A549 (cell line): ENCODE measurements at regions not wholly inside any gene's neighbourhood (a gene's known extent, or its start where the extent isn't known, plus 50 kb on each side); places are given as distances from the start of the nearest gene placed in this dataset.

ENCODE experiments used
- ATAC-seq, 2 experiments: fragments of 200-7000 bp in 1 of 2; fragments of >200 bp in 1 of 2; cut with Nextera tagmentation in 1 of 2; cut with Tn5 transposase in 1 of 2; 3 replicates each; pipeline versions ENCODE4 v1.8.0 to v1.9.1; 2018 to 2020; ENCODE audit warnings: mild to moderate bottlenecking in 1 of 2, moderate library complexity in 1 of 2
- CTCF ChIA-PET: fragments of 300-600 bp; sonication (Branson Sonifier 250); formaldehyde crosslinking; extraction: SDS; loops from one replicate; lab custom pipeline; 2021; ENCODE audit warnings: antibody characterized with exemption, inconsistent platforms; lab: Yijun Ruan, JAX
- POLR2A ChIA-PET: fragments of 350-600 bp; formaldehyde crosslinking; extraction: SDS; loops from one replicate; lab custom pipeline; 2021; ENCODE audit warnings: antibody characterized with exemption, inconsistent platforms; lab: Yijun Ruan, JAX
- DNase-seq, 2 experiments: peaks; one replicate each; pipeline versions ENCODE4 v3.0.0 to v3.0.0-alpha.2; 2011 to 2016; ENCODE audit warnings: low read depth in 1 of 2, low spot score in 1 of 2
- FAIRE-seq: peaks from 2 replicates; lab custom pipeline; 2011; peaks lifted over from hg19 to GRCh38; lab: Jason Lieb, UNC
- H3K27ac ChIP-seq, 2 experiments: fragments of >200 bp; sonication (Bioruptor Twin); formaldehyde crosslinking; 3 replicates each; pipeline ENCODE4 v1.5.1; 2016 to 2017
- H3K4me1 ChIP-seq: fragments of >200 bp; sonication (Bioruptor Twin); formaldehyde crosslinking; 3 replicates; pipeline ENCODE4 v1.6.1; 2016
- H3K4me2 ChIP-seq: fragments of >200 bp; sonication (Bioruptor Twin); formaldehyde crosslinking; 3 replicates; pipeline ENCODE4 v1.6.1; 2016
- H3K4me3 ChIP-seq: fragments of >200 bp; sonication (Bioruptor Twin); formaldehyde crosslinking; 3 replicates; pipeline ENCODE4 v1.5.1; 2016
- H3K9me3 ChIP-seq: fragments of >200 bp; sonication (Bioruptor Twin); formaldehyde crosslinking; 3 replicates; pipeline ENCODE4 v1.6.1; 2016
- CBX2 ChIP-seq: fragments of 200-600 bp; sonication (generic); IDR thresholded peaks from 2 replicates; pipeline ENCODE4 v1.6.1; 2016; ENCODE audit warnings: low read depth, mild to moderate bottlenecking, borderline replicate concordance
- CBX8 ChIP-seq: fragments of 200-600 bp; sonication (generic); IDR thresholded peaks from 2 replicates; pipeline ENCODE4 v1.6.1; 2016
- CEBPB ChIP-seq, 2 experiments: fragments of >200 bp in 1 of 2; sonication (Bioruptor Twin) in 1 of 2; formaldehyde crosslinking in 1 of 2; IDR thresholded peaks; 2 replicates each; pipeline ENCODE4 v1.6.1; 2012 to 2016
- CHD2 ChIP-seq: fragments of 150-350 bp; IDR thresholded peaks from 2 replicates; pipeline ENCODE4 v1.6.1; 2014; ENCODE audit warnings: low read length; ENCODE audit not compliant: partially characterized antibody
- FOSL2 ChIP-seq, 2 experiments: fragments of 450-650 bp in 1 of 2; fragments of >200 bp in 1 of 2; sonication (Bioruptor Twin) in 1 of 2; formaldehyde crosslinking; IDR thresholded peaks; 2 replicates each; pipeline versions ENCODE4 v1.5.0 to v1.6.1; 2016 to 2020; ENCODE audit warnings: mild to moderate bottlenecking in 1 of 2, moderate library complexity in 1 of 2
- GATA3 ChIP-seq: IDR thresholded peaks from 2 replicates; pipeline ENCODE4 v1.6.1; 2012; ENCODE audit warnings: borderline replicate concordance
- HDAC2 ChIP-seq: fragments of 200-600 bp; sonication (generic); IDR thresholded peaks from 2 replicates; pipeline ENCODE4 v1.6.1; 2016
- HOXA7 ChIP-seq: fragments of 250-450 bp; sonication (Bioruptor Pico); IDR thresholded peaks from 2 replicates; pipeline ENCODE4 v1.5.0; 2020; ENCODE audit warnings: mild to moderate bottlenecking, moderate library complexity
- KDM1A ChIP-seq: fragments of 200-600 bp; sonication (generic); IDR thresholded peaks from 2 replicates; pipeline ENCODE4 v1.6.1; 2016; ENCODE audit warnings: low read depth, mild to moderate bottlenecking
- KDM5A ChIP-seq: fragments of 200-600 bp; sonication (generic); IDR thresholded peaks from 2 replicates; pipeline ENCODE4 v1.6.1; 2016; ENCODE audit warnings: antibody characterized with exemption, mild to moderate bottlenecking
- NPAS2 ChIP-seq: fragments of 250-450 bp; sonication (Bioruptor Pico); IDR thresholded peaks from 2 replicates; pipeline ENCODE4 v1.8.0; 2022; ENCODE audit warnings: mild to moderate bottlenecking, moderate library complexity, borderline replicate concordance
- PHF8 ChIP-seq: fragments of 200-600 bp; sonication (generic); IDR thresholded peaks from 2 replicates; pipeline ENCODE4 v1.6.1; 2016; ENCODE audit warnings: low read depth, mild to moderate bottlenecking, antibody characterized with exemption, moderate library complexity, borderline replicate concordance
- POLR2AphosphoS2 ChIP-seq: conservative IDR thresholded peaks from 2 replicates; pipeline ENCODE4 v1.6.1; 2012; ENCODE audit warnings: low read length, improper control_type of control experiment, inconsistent platforms
- RARB ChIP-seq: fragments of 250-450 bp; sonication (Bioruptor Pico); IDR thresholded peaks from 2 replicates; pipeline ENCODE4 v1.8.0; 2021; ENCODE audit warnings: mild to moderate bottlenecking, moderate library complexity
- RNF2 ChIP-seq: fragments of 200-600 bp; sonication (generic); IDR thresholded peaks from 2 replicates; pipeline ENCODE4 v1.6.1; 2016; ENCODE audit warnings: low read depth, mild to moderate bottlenecking, antibody characterized with exemption, moderate library complexity, borderline replicate concordance
- TFCP2L1 ChIP-seq: fragments of 250-450 bp; sonication (Bioruptor Pico); IDR thresholded peaks from 2 replicates; pipeline ENCODE4 v1.5.0; 2021; ENCODE audit warnings: mild to moderate bottlenecking
- ZFP36 ChIP-seq: fragments of 450-650 bp; IDR thresholded peaks from 2 replicates; pipeline ENCODE4 v1.6.1; 2014; ENCODE audit warnings: borderline replicate concordance; ENCODE audit not compliant: partially characterized antibody
- ZSCAN20 ChIP-seq: fragments of 250-450 bp; sonication (Bioruptor Pico); IDR thresholded peaks from 2 replicates; pipeline ENCODE4 v1.8.0; 2022; ENCODE audit warnings: mild to moderate bottlenecking, moderate library complexity
- WGBS: methylation state at CpG from one replicate; pipeline ENCODE4 v1.1.6; 2017; ENCODE audit errors: missing lambda C conversion rate; 5-methylcytosine and 5-hydroxymethylcytosine counted together
- TF ChIP-seq, protein P1 (sequence below): IDR thresholded peaks from 2 replicates; pipeline ENCODE4 v1.6.1; 2012; ENCODE audit warnings: low read depth, borderline replicate concordance
- TF ChIP-seq, protein P2 (sequence below): IDR thresholded peaks from 2 replicates; pipeline ENCODE4 v1.6.1; 2012
- TF ChIP-seq, protein P3 (sequence below): fragments of 200-600 bp; sonication (generic); IDR thresholded peaks from 2 replicates; pipeline ENCODE4 v1.6.1; 2016; ENCODE audit warnings: antibody characterized with exemption, mild to moderate bottlenecking, moderate library complexity
- TF ChIP-seq, protein P4 (sequence below): fragments of >200 bp; sonication (Bioruptor Twin); formaldehyde crosslinking; IDR thresholded peaks from 2 replicates; pipeline ENCODE4 v1.6.1; 2016

DNA sequence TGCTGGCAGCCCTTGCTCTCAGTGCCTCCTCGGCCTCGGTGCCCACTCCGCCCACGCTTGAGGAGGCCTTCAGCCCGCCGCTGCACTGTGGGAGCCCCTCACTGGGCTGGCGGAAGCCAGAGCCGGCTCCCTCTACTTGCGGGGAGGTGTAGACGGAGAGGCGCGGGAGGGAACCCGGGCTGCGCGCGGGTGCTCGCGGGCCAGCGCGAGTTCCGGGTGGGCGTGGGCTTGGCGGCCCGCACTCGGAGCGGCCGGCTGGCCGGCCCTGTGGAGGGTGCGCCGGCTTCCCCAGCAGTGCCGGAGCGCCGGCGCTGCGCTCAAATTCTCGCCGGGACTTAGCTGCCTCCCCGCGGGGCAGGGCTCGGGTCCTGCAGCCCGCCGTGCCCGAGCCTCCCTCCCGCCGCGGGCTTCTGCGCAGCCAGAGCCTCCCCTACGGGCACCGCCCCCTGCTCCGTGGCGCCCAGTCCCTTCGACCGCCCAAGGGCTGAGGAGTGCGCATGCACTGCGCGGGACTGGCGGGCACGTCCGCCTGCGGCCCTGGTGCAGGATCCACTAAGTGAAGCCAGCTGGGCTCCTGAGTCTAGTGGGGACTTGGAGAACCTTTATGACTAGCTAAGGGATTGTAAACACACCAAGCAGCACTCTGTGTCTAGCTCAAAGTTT, 231.5 kb downstream of the EFHB start:
- Histone ChIP-seq H3K9me3 (no peaks in the 10 kb centered on the region), H3K4me3 (no peak overlapping the region), H3K27ac (no peak overlapping the region), H3K4me2 (no peak overlapping the region), H3K4me1 (no peaks in the 10 kb centered on the region)
- POLR2A ChIA-PET = no interaction called here
- ATAC-seq (no peak), FAIRE-seq (no peak), DNase-seq (no peak)
- 70% methylated on average over 42 of the region's 60 CpGs for WGBS
- CTCF ChIA-PET = interaction anchor here (1.1 kb wide), 1 partner anchor 164 kb away, joined by 3 read pairs; no protein-coding TSS in a partner anchor
- TF ChIP-seq POLR2AphosphoS2 (no peak), CHD2 (no peak), KDM5A (no peak), RNF2 (no peak), HOXA7 (CRISPR knock-in tag) (no peak), ZFP36 (no peak), FOSL2 (IDR thresholded peaks at IDR 0.05) (no peak), FOSL2 (CRISPR knock-in tag; IDR thresholded peaks at IDR 0.05) (no peak), GATA3 (no peak), HDAC2 (no peak), TFCP2L1 (no peak), PHF8 (no peak)
- TF ChIP-seq, protein P1, sequence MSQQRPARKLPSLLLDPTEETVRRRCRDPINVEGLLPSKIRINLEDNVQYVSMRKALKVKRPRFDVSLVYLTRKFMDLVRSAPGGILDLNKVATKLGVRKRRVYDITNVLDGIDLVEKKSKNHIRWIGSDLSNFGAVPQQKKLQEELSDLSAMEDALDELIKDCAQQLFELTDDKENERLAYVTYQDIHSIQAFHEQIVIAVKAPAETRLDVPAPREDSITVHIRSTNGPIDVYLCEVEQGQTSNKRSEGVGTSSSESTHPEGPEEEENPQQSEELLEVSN = no peak
- TF ChIP-seq, protein P2, sequence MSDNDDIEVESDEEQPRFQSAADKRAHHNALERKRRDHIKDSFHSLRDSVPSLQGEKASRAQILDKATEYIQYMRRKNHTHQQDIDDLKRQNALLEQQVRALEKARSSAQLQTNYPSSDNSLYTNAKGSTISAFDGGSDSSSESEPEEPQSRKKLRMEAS = no peak
- TF ChIP-seq, all 56 proteins: peak for 0

DNA sequence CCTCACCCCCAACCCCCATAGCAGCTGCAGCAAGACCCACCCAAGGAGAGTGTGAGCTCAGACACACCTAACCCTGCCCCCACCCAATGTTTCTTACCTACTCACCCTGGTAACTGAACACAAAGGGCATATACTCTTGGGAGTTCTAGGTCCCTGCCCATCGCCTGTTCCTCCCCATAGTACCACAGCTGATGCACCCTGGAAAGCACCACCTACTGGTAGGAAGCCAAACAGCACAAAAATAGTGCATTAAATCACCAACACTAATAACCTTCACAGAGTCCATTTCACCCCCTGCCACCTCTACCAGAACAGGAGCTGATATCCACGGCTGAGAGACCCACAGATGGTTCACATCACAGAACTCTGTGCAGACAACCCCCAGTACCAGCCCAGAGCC, 245.2 kb downstream of the EFHB start:
- Histone ChIP-seq H3K4me1 (no peaks in the 10 kb centered on the region), H3K4me2 (no peak overlapping the region), H3K9me3 (no peaks in the 10 kb centered on the region), H3K4me3 (no peak overlapping the region)
- FAIRE-seq = no peak
- CTCF ChIA-PET = interaction anchor here (1.1 kb wide), 1 partner anchor 25 kb away, joined by 3 read pairs; no protein-coding TSS in a partner anchor
- peak in 1 of 2 experiments; percentile 13 for DNase-seq
- TF ChIP-seq NPAS2 (CRISPR knock-in tag) (no peak), POLR2AphosphoS2 (no peak), CBX8 (no peak), CEBPB (IDR thresholded peaks at IDR 0.05) (no peak), CBX2 (no peak), FOSL2 (IDR thresholded peaks at IDR 0.05) (no peak), FOSL2 (CRISPR knock-in tag; IDR thresholded peaks at IDR 0.05) (no peak), ZSCAN20 (CRISPR knock-in tag) (no peak), CHD2 (no peak), RARB (no peak), KDM1A (no peak)
- TF ChIP-seq, protein P3, sequence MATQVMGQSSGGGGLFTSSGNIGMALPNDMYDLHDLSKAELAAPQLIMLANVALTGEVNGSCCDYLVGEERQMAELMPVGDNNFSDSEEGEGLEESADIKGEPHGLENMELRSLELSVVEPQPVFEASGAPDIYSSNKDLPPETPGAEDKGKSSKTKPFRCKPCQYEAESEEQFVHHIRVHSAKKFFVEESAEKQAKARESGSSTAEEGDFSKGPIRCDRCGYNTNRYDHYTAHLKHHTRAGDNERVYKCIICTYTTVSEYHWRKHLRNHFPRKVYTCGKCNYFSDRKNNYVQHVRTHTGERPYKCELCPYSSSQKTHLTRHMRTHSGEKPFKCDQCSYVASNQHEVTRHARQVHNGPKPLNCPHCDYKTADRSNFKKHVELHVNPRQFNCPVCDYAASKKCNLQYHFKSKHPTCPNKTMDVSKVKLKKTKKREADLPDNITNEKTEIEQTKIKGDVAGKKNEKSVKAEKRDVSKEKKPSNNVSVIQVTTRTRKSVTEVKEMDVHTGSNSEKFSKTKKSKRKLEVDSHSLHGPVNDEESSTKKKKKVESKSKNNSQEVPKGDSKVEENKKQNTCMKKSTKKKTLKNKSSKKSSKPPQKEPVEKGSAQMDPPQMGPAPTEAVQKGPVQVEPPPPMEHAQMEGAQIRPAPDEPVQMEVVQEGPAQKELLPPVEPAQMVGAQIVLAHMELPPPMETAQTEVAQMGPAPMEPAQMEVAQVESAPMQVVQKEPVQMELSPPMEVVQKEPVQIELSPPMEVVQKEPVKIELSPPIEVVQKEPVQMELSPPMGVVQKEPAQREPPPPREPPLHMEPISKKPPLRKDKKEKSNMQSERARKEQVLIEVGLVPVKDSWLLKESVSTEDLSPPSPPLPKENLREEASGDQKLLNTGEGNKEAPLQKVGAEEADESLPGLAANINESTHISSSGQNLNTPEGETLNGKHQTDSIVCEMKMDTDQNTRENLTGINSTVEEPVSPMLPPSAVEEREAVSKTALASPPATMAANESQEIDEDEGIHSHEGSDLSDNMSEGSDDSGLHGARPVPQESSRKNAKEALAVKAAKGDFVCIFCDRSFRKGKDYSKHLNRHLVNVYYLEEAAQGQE = no peak
- TF ChIP-seq, protein P4, sequence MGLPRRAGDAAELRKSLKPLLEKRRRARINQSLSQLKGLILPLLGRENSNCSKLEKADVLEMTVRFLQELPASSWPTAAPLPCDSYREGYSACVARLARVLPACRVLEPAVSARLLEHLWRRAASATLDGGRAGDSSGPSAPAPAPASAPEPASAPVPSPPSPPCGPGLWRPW = no peak
- TF ChIP-seq, all 56 proteins: peak for 0
- POLR2A ChIA-PET = interaction anchor here (0.6 kb wide), 1 partner anchor 75 kb away, joined by 3 read pairs; no protein-coding TSS in a partner anchor
- H3K27ac ChIP-seq = no peak overlapping the region
- 0% methylated on average over 2 of the region's 2 CpGs for WGBS
- ATAC-seq = peak in 1 of 2 experiments; percentile 70; a peak in 3 of 6 replicates
